NCI-H748 (cell line): ENCODE measurements at regions not wholly inside any gene's neighbourhood (a gene's known extent, or its start where the extent isn't known, plus 50 kb on each side); places are given as distances from the start of the nearest gene placed in this dataset.
A peak's percentile ranks its signal among the peaks of the same experiment; 100 is the strongest.

Source experiments
- DNase-seq: peaks from one replicate; lab custom pipeline; 2025; ENCODE audit not compliant: unreplicated experiment; lab: John Stamatoyannopoulos, UW

GRCh38 chr16:72367851-72368250, 195.9 kb upstream of the PMFBP1 start:
- no peak for DNase-seq

- no peak for DNase-seq
Observed at GRCh38 chr16:72362973-72363372, 191.0 kb upstream of the PMFBP1 start.

- DNase-seq: no peak
Observed at GRCh38 chr16:72362476-72362875, 190.5 kb upstream of the PMFBP1 start.

- DNase-seq: no peak
Observed at GRCh38 chr16:72357910-72358309, 186.0 kb upstream of the PMFBP1 start.

- no peak for DNase-seq
Observed at GRCh38 chr16:72355561-72355960, 183.6 kb upstream of the PMFBP1 start.

GRCh38 chr16:72349719-72350118, 177.8 kb upstream of the PMFBP1 start:
- no peak for DNase-seq

GRCh38 chr16:72332926-72333325, 161.0 kb upstream of the PMFBP1 start:
- no peak for DNase-seq

GRCh38 chr16:72324578-72324977, 152.6 kb upstream of the PMFBP1 start:
- DNase-seq: no peak

- DNase-seq: no peak
Observed at GRCh38 chr16:72317446-72317845, 145.5 kb upstream of the PMFBP1 start.

- DNase-seq: no peak
Observed at GRCh38 chr16:72313903-72314302, 141.9 kb upstream of the PMFBP1 start.

GRCh38 chr16:72312828-72313227, 140.9 kb upstream of the PMFBP1 start:
- no peak for DNase-seq

GRCh38 chr16:72311426-72311825, 139.5 kb upstream of the PMFBP1 start:
- DNase-seq: no peak

GRCh38 chr16:72309001-72309400, 137.0 kb upstream of the PMFBP1 start:
- DNase-seq: no peak

GRCh38 chr16:72308396-72308795, 136.4 kb upstream of the PMFBP1 start:
- DNase-seq: no peak

GRCh38 chr16:72302332-72302731, 130.4 kb upstream of the PMFBP1 start:
- DNase-seq: no peak

GRCh38 chr16:72301523-72302236, 129.7 kb upstream of the PMFBP1 start:
- no peak for DNase-seq

- DNase-seq: peak; percentile 63
Observed at GRCh38 chr16:72300892-72301291, 128.9 kb upstream of the PMFBP1 start.

- DNase-seq: no peak
Observed at GRCh38 chr16:72299684-72300243, 127.8 kb upstream of the PMFBP1 start.

- DNase-seq: no peak
Observed at GRCh38 chr16:72298961-72299360, 127.0 kb upstream of the PMFBP1 start.

- DNase-seq: no peak
Observed at GRCh38 chr16:72295914-72296313, 124.0 kb upstream of the PMFBP1 start.

GRCh38 chr16:72291531-72291981, 119.6 kb upstream of the PMFBP1 start:
- no peak for DNase-seq

- no peak for DNase-seq
Observed at GRCh38 chr16:72291121-72291520, 119.2 kb upstream of the PMFBP1 start.

GRCh38 chr16:72287649-72288048, 115.7 kb upstream of the PMFBP1 start:
- no peak for DNase-seq
